ENCODE measurements at regions not wholly inside any gene's neighbourhood (a gene's known extent, or its start where the extent isn't known, plus 50 kb on each side); places are given as distances from the start of the nearest gene placed in this dataset.

DNA sequence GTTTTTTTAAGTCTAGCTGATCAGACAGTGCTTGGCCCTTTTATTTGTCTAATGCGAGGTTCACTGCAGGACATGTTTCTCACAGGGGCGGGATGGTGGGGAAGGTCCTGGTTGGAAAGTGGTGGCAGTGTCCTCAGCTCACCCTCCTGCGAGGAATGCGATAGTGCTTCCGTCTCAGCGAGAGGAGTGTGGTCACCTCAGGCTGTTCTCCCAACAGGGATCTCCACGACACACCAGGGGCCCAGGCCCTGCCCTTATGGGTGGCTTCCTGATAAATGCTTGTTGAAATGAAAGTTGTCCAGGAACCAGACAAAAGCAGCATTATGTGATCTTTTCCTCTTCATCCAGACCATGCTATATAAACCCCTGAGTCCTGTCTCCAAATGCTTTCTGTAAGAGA lies 70.1 kb downstream of the BOLA3 start:
- Histone ChIP-seq H3K9me3 (ENCODE audit: insufficient read depth in 2 of 2, low read depth in 1 of 2, low read length in 1 of 2) (no peaks in the 10 kb centered on the region), H2BK20ac (ENCODE audit: low read length) (no peak overlapping the region), H3K27ac (ENCODE audit: low read depth, low read length) (no peak overlapping the region), H3K23me2 (ENCODE audit: low read depth, low read length) (no peaks in the 10 kb centered on the region), H4K5ac (ENCODE audit: insufficient read length, low read depth, low read length) (no peak overlapping the region), H3K79me2 (ENCODE audit: control insufficient read depth in 1 of 2, insufficient read depth in 2 of 2, low read length in 2 of 2) (no peaks in the 10 kb centered on the region; a peak in 1 of 4 replicates), H3K14ac (ENCODE audit: insufficient read length) (no peak overlapping the region), H3K9ac (replicated peaks in 1 of 4; ENCODE audit: extremely low read depth in 1 of 4, low read depth in 3 of 4, low read length in 3 of 4) (no peak overlapping the region; a peak in 1 of 7 replicates), H2BK12ac (ENCODE audit: low read depth, low read length) (no peak overlapping the region), H3K4me1 (replicated peaks in 1 of 4; ENCODE audit: control insufficient read depth in 3 of 4, insufficient read depth in 4 of 4, low read length in 3 of 4) (no peaks in the 10 kb centered on the region), H2BK15ac (ENCODE audit: low read length) (no peak overlapping the region), H3K79me1 (ENCODE audit: low read depth, low read length) (no peaks in the 10 kb centered on the region; the same call in 1 of the 2 replicates), H4K91ac (replicated peaks; ENCODE audit: insufficient read length, low read length) (no peak overlapping the region), H3K27me3 (replicated peaks in 1 of 4; ENCODE audit: control insufficient read depth in 3 of 4, extremely low read depth in 1 of 4, insufficient read depth in 3 of 4, low read length in 3 of 4) (no peaks in the 10 kb centered on the region), H2BK120ac (replicated peaks; ENCODE audit: low read depth, low read length) (no peak overlapping the region), H3K23ac (ENCODE audit: insufficient read length) (no peak overlapping the region), H2AK5ac (ENCODE audit: low read depth, low read length) (no peak overlapping the region), H3K4me2 (ENCODE audit: insufficient read depth in 1 of 2, low read depth in 2 of 2, low read length in 2 of 2) (no peak overlapping the region), H3K4me3 (ENCODE audit: extremely low read depth in 1 of 4, insufficient read depth in 2 of 4, low read depth in 3 of 4, low read length in 4 of 4) (no peak overlapping the region), H4K8ac (ENCODE audit: extremely low read depth, insufficient read depth, low read length) (no peak overlapping the region), H3K4ac (replicated peaks; ENCODE audit: insufficient read length, low read depth, low read length) (no peak overlapping the region), H2AFZ (ENCODE audit: low read length) (no peak overlapping the region), H2BK5ac (ENCODE audit: low read depth, low read length) (no peak overlapping the region), H3K56ac (replicated peaks; ENCODE audit: insufficient read length, low read depth, low read length) (no peak overlapping the region), H4K20me1 (replicated peaks in 1 of 2; ENCODE audit: control insufficient read depth in 1 of 2, insufficient read depth in 2 of 2, low read length in 2 of 2) (peaks cover 2 to 3% of the 10 kb centered on the region in 2 experiments), H3K18ac (ENCODE audit: extremely low read depth, low read length) (no peak overlapping the region), H3K36me3 (ENCODE audit: control insufficient read depth in 2 of 4, insufficient read depth in 4 of 4, low read length in 3 of 4) (peaks cover 0 to 13% (median 2%) of the 10 kb centered on the region in 4 experiments; a peak in 3 of 8 replicates)
- POLR2A ChIA-PET (ENCODE audit: partially characterized antibody) = interaction anchor here (1.2 kb wide), 1 partner anchor 93 kb away, joined by 3 read pairs; the partner anchor contains the start of gene TET3
- DNase-seq (ENCODE audit: low read depth in 1 of 2, low spot score in 2 of 2) (no peak), FAIRE-seq (no peak)
- CTCF ChIA-PET (ENCODE audit: partially characterized antibody) = interaction anchor here (1.1 to 1.2 kb wide), 3 partner anchors 13 to 81 kb away, joined by 3 to 4 read pairs (median 3); no protein-coding TSS in a partner anchor
- 90% methylated on average over 7 of the region's 7 CpGs; no CpG with 5 or more reads in 1 of the 2 experiments for WGBS, 2 experiments (ENCODE audit: extremely low coverage in 1 of 2, insufficient coverage in 1 of 2, insufficient read length in 1 of 2, insufficient replicate concordance in 2 of 2, low coverage in 1 of 2, low lambda C conversion rate in 2 of 2, missing lambda C conversion rate in 1 of 2)
- no peak for TF ChIP-seq RAD21 (IDR thresholded peaks at IDR 0.05 in 1 of 2, conservative IDR thresholded peaks at IDR 0.05 in 1 of 2; ENCODE audit: low read depth in 2 of 2, low read length in 2 of 2)
- 0 out of 2 replicates have a peak, but pooled peaks have one; percentile 34 for TF ChIP-seq TEAD4 (IDR thresholded peaks at IDR 0.05; ENCODE audit: low read depth, low read length)
- TF ChIP-seq CBX5 (IDR thresholded peaks at IDR 0.05; ENCODE audit: low read depth, low read length) = no peak
